ENCODE measurements at regions not wholly inside any gene's neighbourhood (a gene's known extent, or its start where the extent isn't known, plus 50 kb on each side); places are given as distances from the start of the nearest gene placed in this dataset.
"Not testable (repeated sequence)": the region's sequence is repeated elsewhere in the genome, so short reads cannot be mapped to it uniquely, and the experiment has no call there.

- not testable (repeated sequence) for TF ChIP-seq POLR2A, POLR2AphosphoS5, CTCF, EP300 (IDR thresholded peaks at IDR 0.05)
These were observed 472.3 kb upstream of the PHF14 start for GRCh38 chr7:10501206-10501884.
